Stimulated activated CD8-positive, alpha-beta memory T cell treated with anti-CD3 and anti-CD28 coated beads, Interleukin-12 subunit alpha, Interleukin-12 subunit beta, amount 100 ng/mL, for 1 hour (primary cell): ENCODE measurements at regions not wholly inside any gene's neighbourhood (a gene's known extent, or its start where the extent isn't known, plus 50 kb on each side); places are given as distances from the start of the nearest gene placed in this dataset.

Experiments used
- DNase-seq: peaks from one replicate; pipeline ENCODE4 v3.0.0-alpha.2; 2020; ENCODE audit warnings: low read depth

DNA sequence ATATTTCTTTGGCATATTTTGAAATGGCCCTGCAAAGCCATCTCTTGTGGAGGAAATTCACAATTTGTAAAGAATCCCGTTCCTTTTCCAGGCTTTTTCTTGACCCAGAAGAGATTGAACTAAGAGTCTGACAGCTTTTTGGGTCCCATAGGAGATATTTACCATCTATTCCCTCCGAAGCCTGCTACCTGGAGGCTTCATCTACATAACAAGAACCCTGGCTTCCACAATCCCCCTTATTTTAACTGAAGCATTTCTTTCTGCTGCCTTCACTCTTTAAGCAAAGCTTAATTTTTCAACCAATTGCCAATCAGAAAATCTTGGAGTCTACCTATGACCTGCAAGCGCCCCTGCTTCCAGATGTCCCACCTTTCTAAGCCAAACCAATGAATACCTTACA is 248.1 kb upstream of the GADL1 start:
- no peak for DNase-seq

DNA sequence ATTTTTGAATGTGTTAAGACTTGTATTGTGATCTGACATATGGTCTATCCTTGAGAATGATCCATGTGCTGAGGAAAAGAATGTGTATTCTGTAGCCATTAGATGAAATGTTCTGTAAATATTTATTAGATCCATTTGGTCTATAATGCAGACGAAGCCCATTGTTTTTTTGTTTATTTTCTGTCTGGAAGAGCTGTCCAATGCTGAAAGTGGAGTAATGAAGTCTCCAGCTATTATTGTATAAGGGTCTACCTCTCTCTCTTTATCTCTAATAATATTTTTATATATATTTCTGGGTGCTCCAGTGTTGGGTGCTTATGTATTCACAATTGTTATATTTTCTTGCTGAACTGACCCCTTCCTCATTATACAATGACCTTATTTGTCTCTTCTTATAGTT is 250.6 kb upstream of the GADL1 start:
- DNase-seq: no peak

DNA sequence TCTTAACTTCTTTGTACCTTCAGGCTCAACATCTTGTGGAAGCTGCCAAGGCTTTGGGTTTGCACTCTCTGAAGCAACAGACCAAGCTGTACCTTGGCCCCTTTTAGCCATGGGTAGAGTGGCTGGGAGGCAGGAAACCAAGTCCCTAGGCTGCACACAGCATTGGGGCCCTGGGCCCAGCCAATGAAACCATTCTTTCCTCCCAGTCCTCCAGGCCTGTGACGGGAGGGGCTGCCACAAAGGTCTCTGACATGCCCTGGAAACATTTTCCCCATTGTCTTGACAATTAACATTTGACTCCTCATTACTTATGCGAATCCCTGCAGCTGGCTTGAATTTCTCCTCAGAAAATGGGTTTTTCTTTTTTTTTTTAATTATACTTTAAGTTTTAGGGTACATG is 253.1 kb upstream of the GADL1 start:
- DNase-seq: no peak

DNA sequence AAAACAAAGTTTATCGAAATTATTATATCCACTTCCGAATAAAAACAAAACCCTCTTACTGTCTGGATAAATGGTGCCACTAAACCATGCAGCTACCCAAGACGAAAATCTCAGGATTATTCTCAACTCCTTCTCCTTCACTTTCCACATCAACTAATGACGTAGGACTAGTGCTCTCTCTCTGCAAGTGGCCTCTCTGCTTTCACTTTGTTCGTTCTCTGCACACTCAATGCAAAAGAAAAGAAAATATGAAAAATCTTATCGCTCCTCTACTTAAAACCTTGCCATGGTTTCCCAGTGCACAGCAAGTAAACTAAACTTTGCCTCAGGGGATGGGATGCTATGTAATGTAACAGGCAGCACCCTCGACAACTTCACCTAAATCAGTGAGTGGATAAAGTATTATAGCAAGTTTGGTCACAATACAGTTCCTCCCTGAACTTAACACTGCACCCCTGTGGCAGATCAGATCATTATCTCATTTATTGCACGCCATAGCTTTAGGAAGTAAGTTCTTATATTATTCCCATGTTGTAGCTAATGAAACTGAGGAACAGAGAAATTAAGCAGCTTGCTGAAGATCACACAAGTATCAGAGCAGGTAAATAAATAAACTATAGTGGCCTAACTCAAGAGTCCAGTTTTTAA is 262.7 kb upstream of the GADL1 start:
- DNase-seq: no peak

DNA sequence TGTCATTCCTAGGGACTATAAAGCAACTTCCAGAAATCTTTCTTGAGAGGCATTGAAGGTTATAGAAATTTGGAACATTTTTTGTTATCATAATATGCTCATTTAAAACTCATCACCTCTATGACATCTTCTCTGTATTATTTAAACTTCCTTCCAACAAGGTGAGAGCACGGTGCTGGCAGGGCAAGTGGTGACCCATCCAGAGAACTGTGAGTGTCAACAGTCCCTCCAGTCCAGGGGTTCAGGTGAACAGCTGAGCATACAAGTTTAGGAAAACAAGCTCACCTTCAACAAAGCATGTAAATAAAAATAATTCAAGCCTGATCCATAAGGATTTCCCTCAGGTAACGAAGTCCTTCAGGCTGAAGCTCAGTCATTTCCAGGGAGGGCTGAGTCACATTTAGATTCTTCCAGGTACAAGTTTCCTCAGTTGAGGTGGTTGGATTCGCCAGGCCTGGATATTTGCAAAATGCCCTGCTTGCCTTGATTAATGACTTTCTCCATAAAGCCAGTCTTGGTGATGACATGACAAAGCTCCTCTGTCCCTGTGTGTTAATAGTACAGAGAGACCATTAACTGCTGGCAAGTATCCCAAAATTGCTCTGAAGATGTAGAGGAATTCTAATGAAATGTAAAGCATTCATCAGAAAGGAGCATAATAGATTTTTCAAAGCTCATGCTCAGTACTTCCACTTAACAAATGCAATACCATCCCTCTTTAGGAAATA is 263.6 kb upstream of the GADL1 start:
- DNase-seq: no peak

DNA sequence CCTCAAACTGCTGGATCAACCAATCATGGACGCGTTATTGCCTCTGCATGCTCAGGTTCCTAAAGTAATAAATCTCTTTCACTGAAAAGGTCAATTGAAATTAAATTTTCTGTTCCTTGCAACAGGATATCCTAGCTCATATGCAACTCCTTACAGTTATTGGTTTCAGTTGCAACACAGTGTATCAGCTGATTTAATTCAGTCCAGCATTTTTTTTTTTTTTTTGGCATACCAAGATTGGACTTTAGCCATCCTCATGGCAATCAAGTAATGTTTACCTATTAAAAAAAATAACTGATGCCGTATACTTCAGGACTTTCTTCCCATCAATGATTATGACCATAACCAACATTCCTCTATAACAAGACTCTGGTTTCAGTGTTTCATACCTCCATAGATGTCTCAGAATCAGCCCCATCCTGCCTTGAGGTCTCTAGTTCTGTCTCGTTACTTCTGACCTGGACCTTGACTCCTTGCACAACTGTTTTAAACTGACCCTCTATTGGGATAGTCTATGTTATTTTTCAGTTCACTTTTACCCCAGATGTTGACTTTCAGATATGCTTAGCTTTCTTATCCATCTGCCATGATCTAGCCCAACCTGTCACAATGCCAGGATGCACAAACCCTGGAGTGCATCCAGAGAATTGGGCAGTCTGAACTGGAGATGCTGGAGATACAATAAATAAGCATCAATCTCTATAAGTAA is 265.0 kb upstream of the GADL1 start:
- no peak for DNase-seq

DNA sequence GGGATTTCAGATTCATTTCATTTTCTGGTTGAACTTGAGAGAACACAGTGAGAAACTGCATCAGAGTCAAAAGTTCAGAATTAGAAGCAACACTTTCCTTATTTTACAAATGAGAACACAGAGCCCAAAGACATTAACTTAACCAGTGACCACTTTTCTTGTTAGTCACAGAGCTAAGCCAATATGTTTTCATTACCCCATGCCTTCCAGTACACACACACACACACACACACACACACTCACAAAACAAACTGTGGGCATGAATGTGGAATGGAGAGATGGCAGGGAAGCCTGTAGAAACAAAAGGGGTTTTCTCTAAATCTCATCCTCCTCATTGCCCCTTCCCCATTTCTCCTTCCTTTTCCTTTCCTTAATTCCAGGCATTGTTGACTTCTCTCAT is 267.4 kb upstream of the GADL1 start:
- no peak for DNase-seq

DNA sequence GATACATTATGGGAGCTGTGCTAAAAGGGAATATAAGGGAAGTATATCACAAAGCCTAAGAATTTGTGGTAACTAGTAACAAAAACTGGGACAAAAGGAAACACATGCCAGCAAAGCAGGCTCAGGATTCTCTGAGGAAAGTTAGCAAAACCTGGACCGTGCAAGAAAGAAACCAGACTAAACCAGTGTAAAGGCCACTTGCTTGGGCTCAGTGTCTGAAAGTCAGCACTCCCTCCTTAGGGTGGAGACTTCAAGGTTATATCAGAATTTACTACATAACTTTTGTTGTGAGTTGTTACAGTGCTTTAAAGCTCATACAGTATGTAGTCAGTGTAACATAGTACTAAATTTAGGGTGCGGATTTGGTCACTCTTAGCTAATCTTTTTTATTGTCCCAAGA is 269.9 kb upstream of the GADL1 start:
- no peak for DNase-seq

DNA sequence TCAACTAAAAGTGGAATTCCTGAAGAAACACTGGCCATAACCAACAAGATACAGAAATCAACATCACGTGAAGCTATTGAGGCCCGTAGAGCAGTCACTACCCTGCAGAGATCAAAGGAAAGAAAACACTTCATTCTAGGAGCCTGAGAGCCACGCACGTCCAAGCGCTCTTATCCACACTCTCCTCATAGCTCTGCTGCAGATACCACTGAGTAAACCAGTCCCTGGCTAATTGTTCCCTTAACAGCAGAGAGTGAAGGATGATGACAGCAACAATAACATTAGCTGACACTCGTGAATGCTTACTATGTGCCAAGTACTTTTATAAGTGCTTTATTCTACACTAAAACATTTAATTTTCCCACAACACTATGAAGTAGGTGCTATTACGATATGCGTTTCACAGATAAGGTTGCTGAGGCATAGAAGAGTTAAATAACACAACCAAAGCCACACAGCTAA is 271.0 kb upstream of the GADL1 start:
- no peak for DNase-seq

DNA sequence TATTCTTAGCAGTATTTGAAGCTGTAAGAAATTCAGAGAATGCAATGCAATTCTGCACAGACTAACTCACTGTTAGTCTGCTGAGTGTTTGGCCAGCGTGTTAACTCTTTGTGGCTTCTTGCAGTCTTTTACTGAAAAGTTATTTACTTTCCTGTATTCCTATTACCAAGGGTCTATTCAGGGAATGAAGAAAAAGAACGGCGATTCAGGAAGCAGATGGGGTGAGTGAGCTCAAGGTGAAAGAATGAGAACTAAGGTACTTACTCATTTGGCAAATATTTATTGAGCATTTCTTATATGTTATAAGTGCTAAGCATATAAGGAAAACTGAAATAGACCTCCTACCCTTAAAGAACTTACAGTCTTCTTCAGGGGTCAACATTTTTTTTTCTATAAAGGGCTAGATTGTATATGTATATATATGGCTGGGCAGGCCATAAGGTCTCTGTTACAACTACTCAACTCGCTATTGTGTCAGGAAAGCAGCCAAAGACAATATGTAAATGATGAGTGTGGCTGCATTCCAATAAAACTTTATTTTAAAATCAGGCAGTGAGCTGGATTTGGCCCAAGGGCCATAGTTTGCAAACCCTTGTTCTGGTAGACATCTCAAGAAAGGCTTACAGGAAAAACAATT is 271.9 kb upstream of the GADL1 start:
- no peak for DNase-seq

DNA sequence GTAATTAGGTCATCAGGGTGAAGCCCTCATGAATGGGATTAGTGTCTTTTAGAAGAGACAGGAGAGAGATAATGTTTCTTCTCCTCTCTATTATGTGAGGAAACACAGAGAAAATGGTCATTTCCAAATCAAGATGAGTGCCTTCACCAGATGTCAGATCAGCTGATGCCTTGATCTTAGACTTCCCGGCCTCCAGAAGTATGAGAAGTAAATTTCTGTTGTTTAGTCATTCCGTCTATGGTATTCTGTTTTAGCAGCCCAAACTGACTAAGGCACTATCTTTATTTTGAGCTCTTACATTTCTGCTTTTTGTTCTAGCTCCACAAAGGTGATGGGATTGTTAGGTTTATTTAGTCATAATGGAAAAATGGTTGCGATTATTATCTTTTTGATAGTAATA is 273.2 kb upstream of the GADL1 start:
- DNase-seq: no peak

DNA sequence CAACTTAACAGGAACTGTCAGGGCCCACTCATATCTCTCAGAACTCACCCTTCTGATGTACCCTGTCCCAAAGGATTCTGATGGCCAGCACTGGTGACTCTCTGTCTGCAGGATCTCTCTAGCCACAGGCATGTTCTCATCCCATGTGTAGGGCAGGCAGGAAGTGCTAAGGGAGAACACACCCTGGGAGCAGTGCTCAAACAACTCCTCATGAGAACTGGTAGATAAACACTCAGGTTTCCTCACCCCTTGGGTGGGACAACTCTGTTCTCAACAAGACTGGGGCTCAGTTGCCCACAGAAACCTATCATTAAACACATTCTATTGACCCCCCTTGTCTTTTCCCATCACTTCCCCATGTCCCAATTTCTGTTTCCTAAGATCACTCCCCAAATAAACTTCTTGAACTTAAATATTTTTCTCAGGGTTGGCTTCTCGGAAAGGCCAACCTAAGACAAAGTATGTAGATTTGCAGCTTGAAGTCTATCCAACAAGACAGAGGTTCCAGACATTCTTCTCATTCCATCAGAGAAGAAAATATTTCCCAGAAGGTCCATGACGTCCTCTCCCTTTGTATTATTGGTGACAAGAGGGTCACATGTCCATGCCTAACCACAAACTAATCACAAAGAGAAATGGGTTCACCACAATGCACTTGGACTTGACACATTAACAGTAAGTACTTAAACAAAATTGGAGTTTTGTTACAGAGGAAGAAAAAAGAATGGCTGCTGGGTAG is 276.6 kb upstream of the GADL1 start:
- no peak for DNase-seq

DNA sequence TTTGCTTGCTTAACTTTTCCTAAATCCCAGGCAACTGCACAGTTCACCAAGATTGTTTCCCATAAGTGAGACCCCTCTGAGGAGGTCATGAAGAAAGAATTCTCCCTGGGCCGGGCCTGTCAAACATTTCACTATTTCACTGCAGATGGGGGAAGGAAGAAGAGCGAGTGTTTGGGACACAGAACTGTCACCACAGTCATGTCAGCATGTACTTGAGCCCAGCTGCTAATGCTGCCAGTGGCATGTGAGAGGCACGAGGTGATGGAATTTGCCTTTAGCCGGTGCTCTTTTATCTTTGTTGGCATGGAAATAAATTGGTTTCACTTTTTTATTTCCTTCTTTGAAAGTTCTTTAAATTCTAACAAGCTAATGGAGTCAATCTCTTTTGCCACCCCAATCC is 277.9 kb upstream of the GADL1 start:
- no peak for DNase-seq

DNA sequence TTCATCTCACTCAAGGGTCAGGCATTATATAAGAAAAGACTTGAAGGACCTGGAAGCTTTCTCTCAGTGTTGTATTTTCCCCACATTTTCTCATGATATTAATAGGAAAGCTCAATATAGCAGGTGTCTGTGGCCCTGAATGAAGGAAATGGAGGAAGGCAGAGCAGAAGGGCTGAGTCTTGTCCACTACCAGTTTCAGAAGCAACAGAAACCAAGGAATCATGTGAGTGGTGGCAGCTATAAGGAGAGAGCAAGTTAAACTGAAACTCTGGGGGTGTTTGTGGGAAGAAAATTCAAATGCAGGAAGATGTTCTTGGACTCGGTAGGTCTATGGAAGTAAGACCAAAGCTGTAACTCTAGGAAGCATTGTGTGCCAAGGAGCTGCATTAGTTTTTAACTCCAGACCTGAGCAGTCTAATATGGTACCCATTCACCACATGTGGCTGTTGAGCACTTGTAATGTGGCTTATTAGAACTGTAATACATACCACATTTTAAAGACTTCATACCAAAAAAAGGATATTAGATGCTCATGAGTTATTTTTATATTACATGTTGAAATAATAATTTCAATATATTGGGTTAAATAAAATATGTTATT is 278.8 kb upstream of the GADL1 start:
- no peak for DNase-seq

DNA sequence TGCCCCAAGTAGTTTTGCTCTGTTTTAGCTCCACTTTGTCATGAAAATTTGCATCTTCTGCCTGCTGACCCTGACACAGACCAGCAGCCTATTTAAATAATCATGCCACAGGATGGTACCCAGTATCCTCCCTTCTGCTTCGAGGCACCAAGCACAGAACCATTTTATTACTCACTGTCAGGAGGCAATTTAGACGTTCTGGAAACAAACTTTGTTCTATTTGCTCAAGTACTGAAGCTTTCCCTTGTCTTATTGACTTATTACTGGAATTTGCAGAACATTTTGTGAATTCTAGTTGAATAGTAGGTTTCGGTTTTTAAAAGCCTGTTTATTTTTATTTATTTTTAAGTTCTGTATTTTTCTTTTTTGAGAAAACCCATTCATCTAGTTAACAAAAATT is 279.6 kb upstream of the GADL1 start:
- no peak for DNase-seq

DNA sequence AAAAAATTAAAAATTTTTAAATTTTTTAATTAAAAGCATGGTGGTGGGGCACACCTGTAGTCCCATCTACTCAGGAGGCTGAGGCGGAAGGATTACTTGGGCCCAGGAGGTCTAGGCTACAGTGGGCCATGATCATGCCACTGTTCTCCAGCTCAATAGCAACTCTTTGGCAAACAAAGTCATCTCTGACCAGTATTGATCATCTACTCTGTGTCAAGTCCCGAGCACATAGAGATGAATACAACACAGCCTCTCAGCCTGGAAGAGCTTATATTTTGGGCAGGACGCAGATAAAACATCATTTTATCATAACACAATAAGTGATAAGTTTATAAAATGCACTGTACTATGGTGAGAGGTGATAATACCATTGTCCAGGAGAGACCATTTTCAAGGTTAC is 281.6 kb upstream of the GADL1 start:
- no peak for DNase-seq

DNA sequence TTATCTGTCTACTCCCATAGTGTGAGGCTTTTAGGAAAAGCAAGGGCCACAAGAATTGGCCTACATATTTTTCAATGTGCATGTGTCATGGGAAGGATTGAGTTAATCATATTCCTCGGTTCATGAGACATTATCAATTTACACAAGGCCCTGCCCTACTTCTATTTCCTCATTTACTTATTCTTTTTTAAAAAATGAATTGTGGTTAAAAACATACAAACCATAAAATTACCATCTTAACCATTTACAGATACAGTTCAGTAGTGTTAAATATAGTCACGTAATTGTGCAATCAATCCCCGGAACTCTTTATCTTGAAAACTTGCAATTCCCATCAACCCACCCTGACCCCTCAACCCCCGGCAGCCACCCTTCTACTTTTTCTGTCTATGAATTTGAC is 284.0 kb upstream of the GADL1 start:
- DNase-seq: no peak

DNA sequence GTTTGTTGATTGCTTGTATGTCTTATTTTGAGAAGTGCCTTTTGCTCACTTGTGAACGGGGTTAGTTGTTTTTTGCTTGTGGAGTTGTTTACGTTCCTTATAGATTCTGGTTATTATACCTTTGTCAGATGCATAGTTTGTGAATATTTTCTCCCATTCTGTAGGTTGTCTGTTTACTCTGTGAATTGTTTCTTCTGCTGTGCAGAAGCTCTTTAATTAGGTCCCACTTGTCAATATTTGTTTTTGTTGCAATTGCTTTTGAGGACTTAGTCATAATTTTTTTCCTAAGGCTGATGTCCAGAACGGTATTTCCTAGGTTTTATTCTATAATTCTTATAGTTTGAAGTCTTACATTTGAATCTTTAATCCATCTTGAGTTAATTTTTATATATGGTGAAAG is 285.3 kb upstream of the GADL1 start:
- DNase-seq: no peak

DNA sequence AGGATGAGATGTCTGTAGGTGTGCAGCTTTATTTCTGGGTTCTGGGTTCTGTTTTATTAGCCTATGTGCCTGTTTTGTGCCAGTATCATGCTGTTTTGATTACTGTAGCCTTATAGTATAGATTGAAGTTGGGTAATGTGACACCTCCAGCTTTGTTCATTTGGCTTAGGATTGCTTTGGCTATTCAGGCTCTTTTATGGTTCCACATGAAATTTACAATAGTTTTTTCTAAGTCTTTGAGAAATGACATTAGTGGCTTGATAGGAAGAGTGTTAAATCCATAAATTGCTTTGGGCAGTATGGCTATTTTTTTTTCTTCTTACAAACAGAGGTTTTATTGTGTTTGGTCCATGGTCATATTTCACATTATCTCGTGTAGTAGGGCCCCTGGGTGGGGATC is 285.8 kb upstream of the GADL1 start:
- DNase-seq: no peak

DNA sequence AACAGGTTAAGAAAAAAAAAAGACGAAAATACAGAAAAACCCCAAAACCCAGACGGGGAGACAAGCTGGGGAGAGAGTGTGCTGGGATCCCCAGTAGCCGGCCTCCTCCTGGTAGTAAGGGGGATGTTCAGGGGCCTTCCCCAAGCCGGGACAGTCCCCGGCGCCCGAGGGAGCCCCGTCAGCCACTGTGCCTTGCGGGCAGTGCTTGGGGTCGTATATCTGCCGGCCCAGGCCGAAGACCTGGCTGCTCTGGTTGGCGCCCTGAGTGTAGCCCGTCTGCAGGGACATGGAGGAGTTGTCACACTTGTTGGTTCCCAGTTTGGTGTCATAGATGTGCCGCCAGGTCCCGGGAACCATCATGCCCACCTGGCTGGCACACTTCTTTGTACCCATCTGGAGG is 287.2 kb upstream of the GADL1 start:
- DNase-seq: no peak

DNA sequence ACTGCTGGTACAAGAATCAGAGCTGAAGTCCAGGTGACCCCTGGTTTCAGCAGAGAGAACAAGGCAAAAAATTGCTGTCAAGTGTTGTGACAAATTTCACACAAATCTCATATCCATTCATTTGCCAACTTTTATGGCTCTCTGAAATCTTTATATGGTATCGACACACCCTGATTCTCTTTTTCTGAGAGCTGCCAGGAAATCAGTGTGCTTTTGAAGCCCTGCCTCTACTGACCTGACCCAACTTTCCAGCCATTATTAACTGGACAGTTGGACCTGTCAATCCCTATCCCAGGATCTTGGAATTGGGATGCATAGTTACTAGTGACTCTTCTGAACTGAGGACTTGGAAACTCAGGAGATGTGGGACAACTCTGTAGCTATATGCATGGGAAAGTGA is 288.2 kb upstream of the GADL1 start:
- no peak for DNase-seq
